ENCODE measurements at regions not wholly inside any gene's neighbourhood (a gene's known extent, or its start where the extent isn't known, plus 50 kb on each side); places are given as distances from the start of the nearest gene placed in this dataset.

- intact Hi-C loops (cut with micrococcal nuclease; ENCODE audit: unreplicated experiment) (no loop called here), in situ Hi-C loops (cut with HindIII; ENCODE audit: extremely low pct_ligation_motif_present, low pct_unique_long_range_greater_than_20kb) (no loop called here)
- FAIRE-seq (no peak), ATAC-seq (no peak), DNase-seq (ENCODE audit: low spot score) (no peak)
- WGBS (ENCODE audit: low lambda C conversion rate): 3% methylated on average over 3 of the region's 3 CpGs
- H3K4me2 ChIP-seq (ENCODE audit: low read depth, low read length): no peak overlapping the region
- no peak overlapping the region for H3K4me3 ChIP-seq (replicated peaks in 1 of 3; ENCODE audit: insufficient read depth in 1 of 3, low read depth in 2 of 3, low read length in 3 of 3)
- no peak overlapping the region for H2AFZ ChIP-seq (ENCODE audit: low read length)
- H3K36me3 ChIP-seq (replicated peaks in 1 of 2; ENCODE audit: control insufficient read depth in 1 of 2, insufficient read depth in 2 of 2, low read length in 2 of 2): no peaks in the 10 kb centered on the region
- BruUV-seq (replicated peaks): no TSS peak
- H3K4me1 ChIP-seq (ENCODE audit: insufficient read depth, low read length): no peaks in the 10 kb centered on the region
- no peaks in the 10 kb centered on the region for H3K27me3 ChIP-seq (ENCODE audit: control insufficient read depth in 1 of 2, insufficient read depth in 2 of 2, low read length in 2 of 2)
- H3K9me3 ChIP-seq (ENCODE audit: low read length): peaks cover 59% of the 10 kb centered on the region
- H3K27ac ChIP-seq (ENCODE audit: extremely low read length, insufficient read depth, low read length): no peak overlapping the region
- CTCF ChIA-PET (ENCODE audit: low intra/inter-chr PET ratio, low total read pairs): no interaction called here
- POLR2A ChIA-PET: no interaction called here
- H3K79me2 ChIP-seq (ENCODE audit: insufficient read depth, low read length): no peaks in the 10 kb centered on the region
- no peaks in the 10 kb centered on the region for H4K20me1 ChIP-seq (ENCODE audit: insufficient read depth, low read length)
- H3K9ac ChIP-seq (ENCODE audit: insufficient read depth, low read depth, low read length): no peak overlapping the region
- no peak for TF ChIP-seq NR3C1 (CRISPR knock-in tag; IDR thresholded peaks at IDR 0.05)
- no peak for TF ChIP-seq ZBTB7A (CRISPR knock-in tag; IDR thresholded peaks at IDR 0.05)
- no peak for TF ChIP-seq ZNF556 (CRISPR knock-in tag; IDR thresholded peaks at IDR 0.05; ENCODE audit: borderline replicate concordance)
- no peak for TF ChIP-seq ZNF710 (CRISPR knock-in tag; IDR thresholded peaks at IDR 0.05; ENCODE audit: borderline replicate concordance)
- no peak for TF ChIP-seq ZNF800 (CRISPR knock-in tag; IDR thresholded peaks at IDR 0.05)
- TF ChIP-seq TAF15 (IDR thresholded peaks at IDR 0.05; ENCODE audit: low read depth, low read length, poor library complexity, severe bottlenecking): no peak
- no peak for TF ChIP-seq NFYC (CRISPR knock-in tag; IDR thresholded peaks at IDR 0.05)
- TF ChIP-seq BRF2 (CRISPR knock-in tag; IDR thresholded peaks at IDR 0.05): no peak
- TF ChIP-seq MIER3 (CRISPR knock-in tag; IDR thresholded peaks at IDR 0.05; ENCODE audit: borderline replicate concordance): no peak
- TF ChIP-seq ZNF18 (CRISPR knock-in tag; IDR thresholded peaks at IDR 0.05; ENCODE audit: insufficient replicate concordance): no peak
- TF ChIP-seq CSRNP1 (CRISPR knock-in tag; IDR thresholded peaks at IDR 0.05): no peak
- no peak for TF ChIP-seq SMAD1 (CRISPR knock-in tag; IDR thresholded peaks at IDR 0.05; ENCODE audit: borderline replicate concordance, low read depth)
Measured at GRCh38 chr9:80326105-80326504, 754.3 kb downstream of the TLE4 start.
